ENCODE measurements at regions not wholly inside any gene's neighbourhood (a gene's known extent, or its start where the extent isn't known, plus 50 kb on each side); places are given as distances from the start of the nearest gene placed in this dataset.
"Not testable (repeated sequence)": the region's sequence is repeated elsewhere in the genome, so short reads cannot be mapped to it uniquely, and the experiment has no call there.

- DNase-seq: no peak
These were observed 110.0 kb upstream of the HES1 start for GRCh38 chr3:194025951-194026350.

- DNase-seq: no peak
These were observed 107.4 kb upstream of the HES1 start for GRCh38 chr3:194028434-194029004.

GRCh38 chr3:194029846-194030245 is 106.1 kb upstream of the HES1 start:
- no peak for DNase-seq

GRCh38 chr3:194030372-194030771 is 105.6 kb upstream of the HES1 start:
- peak; percentile 94 for DNase-seq

- DNase-seq: no peak
These were observed 104.6 kb upstream of the HES1 start for GRCh38 chr3:194031349-194031748.

- DNase-seq: no peak
These were observed 103.9 kb upstream of the HES1 start for GRCh38 chr3:194031867-194032635.

- peak; percentile 43 for DNase-seq
These were observed 103.0 kb upstream of the HES1 start for GRCh38 chr3:194032828-194033435.

- no peak for DNase-seq
These were observed 101.3 kb upstream of the HES1 start for GRCh38 chr3:194034346-194035336.

GRCh38 chr3:194035406-194036138 is 100.4 kb upstream of the HES1 start:
- no peak for DNase-seq

GRCh38 chr3:194036842-194037241 is 99.1 kb upstream of the HES1 start:
- DNase-seq: no peak

GRCh38 chr3:194038346-194038745 is 97.6 kb upstream of the HES1 start:
- not testable (repeated sequence) for DNase-seq

GRCh38 chr3:194038960-194039359 is 97.0 kb upstream of the HES1 start:
- no peak for DNase-seq

- DNase-seq: peak; percentile 23
These were observed 95.3 kb upstream of the HES1 start for GRCh38 chr3:194040516-194041273.

GRCh38 chr3:194042927-194043326 is 93.0 kb upstream of the HES1 start:
- peak; percentile 56 for DNase-seq

- DNase-seq: no peak
These were observed 92.4 kb upstream of the HES1 start for GRCh38 chr3:194043516-194043915.

GRCh38 chr3:194045289-194045688 is 90.7 kb upstream of the HES1 start:
- no peak for DNase-seq

- no peak for DNase-seq
These were observed 90.0 kb upstream of the HES1 start for GRCh38 chr3:194045919-194046318.

- no peak for DNase-seq
These were observed 89.4 kb upstream of the HES1 start for GRCh38 chr3:194046531-194046930.

- DNase-seq: peak; percentile 87
These were observed 88.8 kb upstream of the HES1 start for GRCh38 chr3:194046995-194047645.

- DNase-seq: peak; percentile 88
These were observed 86.6 kb upstream of the HES1 start for GRCh38 chr3:194049394-194049793.

GRCh38 chr3:194050782-194051320 is 85.1 kb upstream of the HES1 start:
- no peak for DNase-seq
